ENCODE measurements at regions not wholly inside any gene's neighbourhood (a gene's known extent, or its start where the extent isn't known, plus 50 kb on each side); places are given as distances from the start of the nearest gene placed in this dataset.

- TF ChIP-seq EZH2phosphoT487 (IDR thresholded peaks at IDR 0.05; ENCODE audit: low read length) (no peak), CTCF (IDR thresholded peaks at IDR 0.05; ENCODE audit: low read length) (no peak), EZH2 (optimal IDR thresholded peaks at IDR 0.05; ENCODE audit: low read depth, low read length) (no peak)
Observed at GRCh38 chr3:191137708-191138107, 61.3 kb upstream of the OSTN start.
